ENCODE measurements at regions not wholly inside any gene's neighbourhood (a gene's known extent, or its start where the extent isn't known, plus 50 kb on each side); places are given as distances from the start of the nearest gene placed in this dataset.

- no peak for FAIRE-seq
- no TSS peak for BruUV-seq (replicated peaks)
- no peaks in the 10 kb centered on the region for H3K79me2 ChIP-seq (ENCODE audit: insufficient read depth, low read length)
- H3K27ac ChIP-seq (ENCODE audit: extremely low read length, insufficient read depth, low read length), result no peak overlapping the region
- POLR2A ChIA-PET, result no interaction called here
- no peak for ATAC-seq
- H2AFZ ChIP-seq (ENCODE audit: low read length), result no peak overlapping the region
- no peak overlapping the region for H3K4me3 ChIP-seq (replicated peaks in 1 of 3; ENCODE audit: insufficient read depth in 1 of 3, low read depth in 2 of 3, low read length in 3 of 3)
- in situ Hi-C loops (cut with HindIII; ENCODE audit: extremely low pct_ligation_motif_present, low pct_unique_long_range_greater_than_20kb), result no loop called here
- no peaks in the 10 kb centered on the region for H3K4me1 ChIP-seq (ENCODE audit: insufficient read depth, low read length)
- CTCF ChIA-PET (ENCODE audit: low intra/inter-chr PET ratio, low total read pairs), result no interaction called here
- no peak for DNase-seq (ENCODE audit: low spot score)
- no peak for TF ChIP-seq RCOR2 (CRISPR knock-in tag; IDR thresholded peaks at IDR 0.05)
- no peak for TF ChIP-seq LCORL (IDR thresholded peaks at IDR 0.05)
- no peak for TF ChIP-seq LCORL (CRISPR knock-in tag; IDR thresholded peaks at IDR 0.05)
- TF ChIP-seq ADNP (CRISPR knock-in tag; IDR thresholded peaks at IDR 0.05), result no peak
- TF ChIP-seq, protein P1, sequence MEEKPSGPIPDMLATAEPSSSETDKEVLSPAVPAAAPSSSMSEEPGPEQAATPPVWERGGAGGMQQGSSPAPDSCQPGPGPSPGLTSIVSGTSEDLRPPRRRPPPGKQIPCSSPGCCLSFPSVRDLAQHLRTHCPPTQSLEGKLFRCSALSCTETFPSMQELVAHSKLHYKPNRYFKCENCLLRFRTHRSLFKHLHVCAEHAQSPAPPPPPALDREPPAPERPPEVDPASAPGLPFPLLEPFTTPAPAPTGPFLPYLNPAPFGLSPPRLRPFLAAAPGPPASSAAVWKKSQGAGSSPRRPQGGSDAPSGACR (CRISPR knock-in tag; IDR thresholded peaks at IDR 0.05), result no peak
- no peak for TF ChIP-seq HMGXB4 (CRISPR knock-in tag; IDR thresholded peaks at IDR 0.05; ENCODE audit: borderline replicate concordance in 1 of 2, low read depth in 1 of 2)
- no peak for TF ChIP-seq GPN1 (CRISPR knock-in tag; IDR thresholded peaks at IDR 0.05; ENCODE audit: borderline replicate concordance)
- no peak for TF ChIP-seq ZNF737 (CRISPR knock-in tag; IDR thresholded peaks at IDR 0.05; ENCODE audit: borderline replicate concordance)
- TF ChIP-seq CHCHD3 (CRISPR knock-in tag; IDR thresholded peaks at IDR 0.05), result no peak
- no peak for TF ChIP-seq MAFG (CRISPR knock-in tag; IDR thresholded peaks at IDR 0.05)
- TF ChIP-seq GRHL1 (CRISPR knock-in tag; conservative IDR thresholded peaks at IDR 0.05), result no peak
- TF ChIP-seq E2F1 (CRISPR knock-in tag; IDR thresholded peaks at IDR 0.05), result no peak
- TF ChIP-seq SSRP1 (CRISPR knock-in tag; IDR thresholded peaks at IDR 0.05), result no peak
- no peak for TF ChIP-seq ZSCAN29 (CRISPR knock-in tag; conservative IDR thresholded peaks at IDR 0.05)
- H4K20me1 ChIP-seq (ENCODE audit: insufficient read depth, low read length), result no peaks in the 10 kb centered on the region
- H3K4me2 ChIP-seq (ENCODE audit: low read depth, low read length), result no peak overlapping the region
- H3K36me3 ChIP-seq (replicated peaks in 1 of 2; ENCODE audit: control insufficient read depth in 1 of 2, insufficient read depth in 2 of 2, low read length in 2 of 2), result no peaks in the 10 kb centered on the region
- no peak overlapping the region for H3K9ac ChIP-seq (ENCODE audit: insufficient read depth, low read depth, low read length)
- intact Hi-C loops (cut with micrococcal nuclease; ENCODE audit: unreplicated experiment), result no loop called here
- H3K9me3 ChIP-seq (ENCODE audit: low read length), result no peaks in the 10 kb centered on the region
- WGBS (ENCODE audit: low lambda C conversion rate), result 0% methylated on average over 1 of the region's 1 CpG
- peaks cover 3 to 16% of the 10 kb centered on the region in 2 experiments; a peak in 3 of 5 replicates for H3K27me3 ChIP-seq (ENCODE audit: control insufficient read depth in 1 of 2, insufficient read depth in 2 of 2, low read length in 2 of 2)
Measured at GRCh38 chr3:124497487-124497886, 232.8 kb upstream of the UMPS start.

Data from HepG2 (cell line).